ENCODE measurements at regions not wholly inside any gene's neighbourhood (a gene's known extent, or its start where the extent isn't known, plus 50 kb on each side); places are given as distances from the start of the nearest gene placed in this dataset.

DNA sequence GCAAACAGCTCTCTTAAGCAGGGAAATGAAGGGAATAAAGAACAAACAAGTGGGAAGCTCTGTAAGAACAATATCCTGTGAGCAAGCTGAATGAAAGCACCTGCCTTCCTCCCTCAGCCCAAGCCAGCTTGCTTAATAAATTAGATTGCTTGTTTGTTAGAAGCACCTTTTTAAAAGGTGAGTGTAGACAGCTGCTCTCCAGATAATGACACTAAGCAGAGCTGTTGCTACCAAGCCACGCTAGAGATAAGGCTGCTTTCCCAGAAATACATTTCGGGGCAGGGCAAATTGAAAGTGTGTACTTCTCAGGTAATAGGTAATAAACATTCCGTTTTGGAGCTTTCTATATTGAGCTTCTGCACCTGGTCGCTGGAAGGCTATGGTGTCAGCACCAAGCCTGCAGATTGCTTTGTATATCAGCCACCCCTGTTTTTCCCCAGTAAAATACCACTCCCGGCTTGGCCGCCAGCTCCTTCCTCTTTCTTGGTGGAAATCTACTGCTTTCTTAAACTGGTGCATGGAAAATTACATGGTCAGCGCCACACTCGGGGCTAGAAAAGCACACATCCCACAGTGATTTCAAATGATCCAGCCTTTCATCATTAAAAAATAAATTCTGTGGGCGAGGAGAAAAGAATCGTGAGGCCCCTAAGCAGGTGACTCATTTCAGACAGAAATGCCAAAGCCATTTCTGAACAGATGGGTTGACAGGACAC is 151.3 kb downstream of the ETS2 start:
- DNase-seq (ENCODE audit: low spot score), result peak; percentile 25

DNA sequence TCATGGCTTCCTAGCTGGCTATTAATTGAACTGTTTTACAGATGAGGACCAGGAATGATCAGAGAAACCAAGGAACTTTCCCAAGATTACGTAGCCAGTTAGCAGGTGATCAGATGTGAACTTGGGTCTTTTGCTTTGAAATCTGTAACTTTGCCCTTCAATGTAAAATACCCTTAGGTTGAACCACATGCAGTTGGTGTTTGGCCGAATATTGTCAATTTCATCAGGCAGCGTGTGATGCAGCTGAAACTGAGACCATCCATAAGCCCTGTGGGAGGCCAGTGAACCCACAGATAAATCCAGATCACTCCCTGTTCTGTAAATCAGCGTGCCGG is 150.8 kb downstream of the ETS2 start:
- no peak for DNase-seq (ENCODE audit: low spot score)

DNA sequence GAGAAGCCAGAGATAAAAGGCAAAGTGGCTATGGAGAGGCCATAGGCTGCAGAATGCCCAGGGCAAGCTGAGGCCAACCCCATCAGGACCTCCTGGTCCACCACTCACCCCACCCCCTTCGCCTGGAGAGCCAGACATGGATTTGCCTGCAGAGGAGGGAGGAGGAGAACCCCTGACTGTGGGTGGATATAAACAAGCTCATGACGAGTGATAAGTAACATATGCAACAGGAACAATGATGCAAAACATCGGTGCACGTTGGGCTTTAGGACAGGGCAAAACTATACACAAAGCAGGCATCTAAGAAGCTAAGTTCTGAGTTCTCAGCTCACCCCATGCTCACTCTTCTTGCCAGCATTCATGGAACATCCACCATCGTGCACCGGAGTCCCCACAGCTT is 150.3 kb downstream of the ETS2 start:
- no peak for DNase-seq (ENCODE audit: low spot score)

DNA sequence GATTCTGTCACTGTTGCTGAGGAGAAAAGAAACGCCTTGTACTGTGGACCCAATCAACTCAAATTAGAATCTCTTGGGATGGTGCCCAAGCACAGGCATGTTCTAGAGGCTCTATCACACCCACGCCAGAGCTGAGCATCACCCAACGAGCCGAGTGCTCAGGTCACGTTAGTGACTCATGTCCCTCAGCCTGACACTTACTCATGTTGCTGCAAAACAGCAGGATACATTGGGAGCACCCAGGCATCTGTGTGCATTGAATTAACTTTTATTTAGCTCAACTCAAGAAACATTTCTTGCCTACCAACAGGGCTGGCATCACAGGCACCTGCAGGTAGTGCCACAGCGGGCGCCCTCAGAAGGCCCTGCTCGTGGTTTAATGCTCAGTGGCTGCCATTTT is 149.8 kb downstream of the ETS2 start:
- DNase-seq (ENCODE audit: low spot score), result peak; percentile 65

DNA sequence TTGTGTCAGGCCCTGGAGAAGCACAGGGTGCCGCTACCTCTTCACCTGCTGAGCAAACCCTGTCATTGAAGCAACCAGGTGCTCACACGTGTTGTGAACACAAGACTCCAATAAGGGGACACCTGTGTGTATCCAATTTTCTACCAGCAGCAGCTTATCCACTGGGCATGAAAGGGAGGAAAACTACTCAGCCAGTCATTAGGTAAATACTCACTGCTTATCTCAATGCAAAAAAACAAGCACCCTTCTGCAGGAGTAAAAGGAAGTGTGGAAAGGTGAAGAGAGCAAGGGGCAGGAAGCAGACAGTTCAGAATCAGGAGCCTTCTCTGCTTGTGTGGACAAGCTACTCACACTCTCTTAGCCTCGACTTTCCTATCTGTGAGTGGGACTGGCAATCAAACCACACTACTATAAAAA is 148.9 kb downstream of the ETS2 start:
- DNase-seq (ENCODE audit: low spot score), result no peak

DNA sequence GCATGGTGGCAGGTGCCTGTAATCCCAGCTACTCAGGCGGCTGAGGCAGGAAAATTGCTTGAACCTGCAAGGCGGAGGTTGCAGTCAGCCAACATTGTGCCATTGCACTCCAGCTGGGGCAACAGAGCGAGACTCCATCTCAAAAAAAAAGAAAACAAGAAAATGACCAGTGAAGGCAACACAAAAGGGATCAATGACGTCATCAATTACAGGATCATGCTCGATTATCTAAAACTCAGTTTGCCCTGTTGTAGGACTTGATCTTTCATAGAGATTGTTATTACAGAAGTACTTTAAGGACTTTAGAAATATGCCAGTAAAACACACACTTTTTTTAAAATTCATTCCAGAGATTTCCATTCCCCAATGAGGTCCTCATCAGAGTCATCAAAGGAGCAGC is 147.8 kb downstream of the ETS2 start:
- DNase-seq (ENCODE audit: low spot score), result no peak

DNA sequence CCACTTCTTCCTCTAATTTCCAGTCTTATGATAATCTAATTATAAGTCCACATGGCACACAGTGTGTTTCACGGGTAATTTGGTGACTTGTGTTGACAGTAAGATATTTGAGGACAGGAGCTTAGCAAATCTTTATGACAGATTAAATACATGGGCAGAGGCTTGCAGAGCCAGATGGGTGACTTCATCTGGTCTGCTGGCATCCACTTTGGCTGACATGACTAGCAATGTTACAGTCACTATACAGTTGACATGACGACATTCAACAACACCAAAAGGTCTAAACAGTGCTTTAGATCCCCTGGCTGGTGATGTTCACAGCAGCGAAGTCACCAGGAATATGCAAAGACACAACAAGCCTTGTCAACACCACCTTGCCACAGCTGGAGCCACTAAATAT is 147.2 kb downstream of the ETS2 start:
- DNase-seq (ENCODE audit: low spot score), result no peak

DNA sequence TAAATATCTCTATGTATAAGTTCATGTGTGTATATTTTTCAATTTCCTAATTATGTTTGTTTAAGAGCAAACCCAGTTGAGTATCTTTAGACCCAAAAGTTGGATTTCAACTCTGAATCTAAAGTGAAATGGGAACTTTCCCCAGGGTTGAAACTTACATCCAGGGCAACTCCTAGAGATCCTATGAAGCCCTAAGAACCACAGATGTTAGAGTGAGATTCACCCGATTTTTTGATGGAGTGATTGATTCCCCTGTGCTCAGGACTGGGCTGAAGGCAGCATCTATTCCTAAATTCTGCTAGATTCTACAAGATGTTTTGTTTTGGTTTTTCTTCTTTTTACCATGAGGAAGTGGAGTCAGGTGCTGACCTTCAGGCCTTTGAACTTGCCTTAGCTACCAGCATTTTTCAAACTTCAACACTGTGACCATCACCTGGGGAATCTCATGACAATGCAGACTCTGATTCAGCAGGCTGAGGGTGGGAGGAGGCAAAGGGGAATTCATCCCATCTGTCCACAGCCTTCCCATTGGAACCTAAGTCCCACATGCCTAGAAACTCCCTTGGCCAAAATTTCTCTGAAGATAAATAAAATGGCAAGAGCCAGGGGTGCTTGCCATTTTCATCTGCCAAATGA is 145.5 kb downstream of the ETS2 start:
- no peak for DNase-seq (ENCODE audit: low spot score)

DNA sequence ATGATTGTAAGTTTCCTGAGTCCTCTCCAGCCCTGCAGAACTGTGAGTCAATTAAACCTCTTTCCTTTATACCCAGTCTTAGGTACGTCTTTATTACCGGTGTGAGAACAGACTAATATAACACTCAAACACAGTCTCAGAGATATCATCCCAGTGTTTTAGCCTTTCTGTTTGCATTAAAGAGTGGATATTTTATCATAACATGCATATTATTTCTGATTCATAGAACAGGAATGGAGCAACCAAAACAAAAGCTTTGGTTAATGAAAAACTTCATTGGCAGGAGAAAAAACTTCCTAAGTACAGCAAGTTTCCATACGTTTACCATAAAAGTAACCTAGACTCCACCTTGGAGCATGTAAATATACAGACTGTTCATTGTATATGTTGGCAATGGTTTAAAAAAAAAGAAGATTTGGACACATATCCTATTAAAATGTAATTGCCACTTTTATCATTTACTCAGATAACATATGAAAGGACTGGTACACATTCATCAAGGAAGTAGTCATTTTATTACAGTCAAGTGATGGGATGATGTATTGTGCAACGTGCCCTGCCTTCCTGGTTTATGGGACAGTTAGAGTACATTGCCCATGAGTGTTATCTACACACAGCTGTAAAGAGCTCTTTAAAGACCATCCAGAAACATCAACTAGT is 144.8 kb downstream of the ETS2 start:
- DNase-seq (ENCODE audit: low spot score), result no peak

DNA sequence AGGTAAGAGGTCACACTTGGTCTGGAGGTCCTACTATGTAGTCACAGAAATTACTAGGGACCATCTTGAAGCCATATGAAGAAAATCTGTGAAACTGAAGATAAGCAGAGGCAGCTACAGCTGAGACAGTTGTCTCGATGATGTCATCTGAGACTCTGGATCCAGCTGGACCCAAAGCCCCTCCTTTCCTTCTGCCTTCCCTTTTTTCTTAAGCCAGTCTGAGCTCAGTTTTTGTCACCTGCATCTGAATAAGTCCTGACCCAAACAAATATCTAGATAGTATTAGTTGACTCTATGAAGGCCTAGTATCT is 143.3 kb downstream of the ETS2 start:
- no peak for DNase-seq (ENCODE audit: low spot score)

DNA sequence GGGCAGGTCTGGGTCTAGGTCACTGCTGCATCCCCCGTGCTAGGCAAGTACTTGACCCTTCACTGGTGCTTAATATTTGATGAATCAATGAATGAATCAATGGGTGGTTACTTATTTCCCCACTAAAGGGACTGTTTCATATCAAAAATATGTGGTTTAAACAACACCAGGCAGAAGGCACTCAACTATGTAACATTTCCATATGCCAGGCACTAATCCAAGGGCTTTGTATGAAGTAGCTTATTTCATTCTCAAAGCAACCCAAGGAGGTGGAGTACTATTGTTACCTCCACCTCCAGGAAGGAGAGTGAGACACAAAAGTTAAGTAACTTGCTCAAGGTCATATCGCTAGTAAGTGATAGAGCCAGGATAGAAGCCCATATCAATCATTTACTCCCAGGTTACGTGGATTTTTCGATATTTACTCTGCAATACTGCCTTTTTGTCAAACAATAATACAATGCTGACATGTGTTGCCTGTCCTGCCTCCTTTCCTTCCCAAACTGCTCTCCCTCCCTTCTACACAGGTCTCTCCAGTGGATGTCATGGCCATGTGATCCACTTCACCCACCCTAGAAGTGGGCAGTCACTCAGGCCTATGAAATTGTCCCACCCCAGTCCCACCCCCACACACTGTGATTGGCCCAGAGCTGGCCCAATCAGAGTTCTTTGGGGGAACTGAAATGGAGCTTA is 142.8 kb downstream of the ETS2 start:
- no peak for DNase-seq (ENCODE audit: low spot score)

DNA sequence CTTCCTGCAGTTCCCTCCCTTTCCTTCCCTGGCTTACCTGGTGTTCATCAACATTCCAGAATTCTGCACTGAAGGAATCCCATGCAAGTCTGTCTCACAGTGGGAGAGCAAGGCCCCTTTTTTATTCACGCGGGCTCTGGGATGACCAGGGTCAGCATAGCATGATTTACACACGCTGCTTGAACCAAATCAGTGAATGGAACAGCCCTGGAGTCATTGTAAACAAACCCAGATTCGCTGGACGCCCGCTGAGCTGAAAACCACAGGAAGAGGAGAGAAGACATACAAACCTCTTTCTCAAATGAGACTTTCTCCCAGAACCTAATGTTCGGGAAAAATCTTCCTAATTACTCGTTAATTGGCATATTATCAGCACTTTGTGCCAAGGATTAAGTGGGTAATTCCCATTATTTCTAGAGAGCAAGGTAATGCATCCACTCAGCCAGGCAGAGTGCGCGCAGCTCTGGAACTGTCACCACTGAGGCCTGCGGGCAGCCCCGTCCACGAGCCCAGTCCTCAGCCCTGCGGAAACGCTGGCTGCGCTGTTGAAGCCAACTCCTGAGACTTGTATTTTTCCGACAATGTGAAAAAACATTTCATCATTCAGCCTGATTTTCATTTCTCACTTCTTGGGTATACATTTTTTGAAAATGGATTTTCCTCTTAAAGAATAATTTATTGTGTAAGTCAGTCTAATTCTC is 140.0 kb downstream of the ETS2 start:
- no peak for DNase-seq (ENCODE audit: low spot score)

DNA sequence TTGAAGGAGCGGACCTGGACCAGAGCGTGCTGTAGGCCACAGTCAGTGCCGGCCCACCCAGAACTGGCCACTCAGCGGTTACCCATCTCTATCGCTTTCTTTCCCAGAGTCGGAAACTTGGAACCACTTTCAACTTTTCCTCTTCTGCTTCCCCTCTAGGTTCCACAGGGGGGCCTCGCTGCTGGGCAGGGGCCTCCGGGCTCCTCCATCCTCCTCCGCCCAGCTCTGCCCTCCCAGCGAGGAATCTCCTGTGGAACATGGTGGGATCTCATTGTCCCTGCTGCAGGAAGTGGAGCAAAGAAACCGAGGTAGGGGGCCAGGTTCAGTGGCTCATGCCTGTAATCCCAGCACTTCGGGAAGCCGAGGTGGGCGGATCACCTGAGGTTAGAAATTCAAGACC is 139.2 kb downstream of the ETS2 start:
- no peak for DNase-seq (ENCODE audit: low spot score)

DNA sequence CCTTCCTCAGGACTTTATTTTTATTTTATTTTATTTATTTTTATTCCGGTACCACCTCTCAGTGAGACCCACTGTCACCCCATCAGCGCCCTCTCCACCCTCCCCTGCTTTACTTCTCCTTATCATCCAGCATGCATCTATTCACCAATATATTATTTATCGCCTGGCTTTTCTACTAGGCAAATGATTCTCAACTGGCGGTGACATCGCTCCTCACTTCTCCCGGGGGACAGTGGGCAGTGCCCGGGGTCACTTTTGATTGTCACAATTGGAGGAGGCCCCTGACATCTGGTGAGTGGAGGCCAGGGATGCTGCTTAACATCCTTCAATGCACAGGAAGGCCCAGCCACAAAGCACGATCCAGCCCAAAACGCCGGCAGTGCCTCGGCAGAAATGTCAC is 138.7 kb downstream of the ETS2 start:
- no peak for DNase-seq (ENCODE audit: low spot score)

DNA sequence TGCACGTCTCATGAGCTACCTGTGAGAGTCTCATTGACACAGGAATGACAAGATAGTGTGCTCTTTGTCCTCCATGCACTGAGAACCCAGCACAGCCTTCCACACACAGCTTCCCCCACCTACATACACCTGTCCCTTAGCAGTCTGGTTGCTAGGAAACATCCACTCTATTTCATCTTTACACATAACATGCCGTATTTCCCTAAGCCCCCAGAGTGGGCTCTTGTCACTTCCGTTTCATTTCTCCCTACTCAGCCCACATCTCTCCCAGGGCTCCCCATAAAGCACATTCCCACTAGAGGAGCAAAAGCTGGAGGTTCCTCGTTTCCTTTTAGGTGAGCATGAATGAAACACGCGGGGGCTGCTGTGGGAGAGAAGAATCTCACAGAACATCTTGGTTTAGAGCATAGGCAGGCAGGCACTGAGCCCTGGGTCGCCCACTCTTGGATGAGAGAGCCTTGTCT is 137.1 kb downstream of the ETS2 start:
- no peak for DNase-seq (ENCODE audit: low spot score)

DNA sequence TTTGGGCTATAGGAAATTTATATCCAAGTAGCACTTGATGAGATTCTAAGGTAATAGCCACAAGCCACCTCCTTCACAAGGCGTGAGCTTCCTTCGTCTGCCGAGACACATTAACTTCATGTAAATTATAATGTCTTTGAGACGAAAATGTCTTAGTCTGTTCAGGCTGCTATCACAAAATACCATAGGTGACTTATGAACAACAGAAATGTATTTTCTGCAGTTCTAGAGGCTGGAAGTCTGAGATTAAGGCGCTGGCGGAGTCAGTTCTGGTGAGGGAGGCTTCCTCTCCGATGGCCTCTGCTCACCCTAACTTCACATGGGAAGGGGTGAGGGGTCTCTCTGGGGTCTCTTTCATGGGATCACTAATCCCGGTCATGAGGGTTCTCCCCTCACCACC is 133.0 kb downstream of the ETS2 start:
- DNase-seq (ENCODE audit: low spot score), result no peak

DNA sequence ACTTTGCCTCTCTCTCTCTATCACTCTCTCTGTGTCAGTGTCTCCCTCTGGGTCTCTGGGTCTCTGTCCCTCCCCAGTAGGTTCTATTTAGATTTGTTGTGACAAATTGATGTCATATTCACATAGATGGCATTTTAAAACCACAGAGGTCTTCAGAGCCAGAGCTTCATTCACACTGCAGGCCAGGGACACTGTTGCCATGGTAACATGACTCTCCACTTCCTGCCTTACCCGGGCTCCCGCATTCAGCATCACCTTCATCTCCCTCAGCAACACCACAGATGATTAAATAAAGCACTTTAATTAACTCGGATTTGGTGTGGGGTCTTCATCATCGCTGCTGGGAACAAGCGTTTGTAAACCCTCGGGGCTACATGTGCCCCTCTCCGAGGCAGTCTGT is 132.6 kb downstream of the ETS2 start:
- no peak for DNase-seq (ENCODE audit: low spot score)

DNA sequence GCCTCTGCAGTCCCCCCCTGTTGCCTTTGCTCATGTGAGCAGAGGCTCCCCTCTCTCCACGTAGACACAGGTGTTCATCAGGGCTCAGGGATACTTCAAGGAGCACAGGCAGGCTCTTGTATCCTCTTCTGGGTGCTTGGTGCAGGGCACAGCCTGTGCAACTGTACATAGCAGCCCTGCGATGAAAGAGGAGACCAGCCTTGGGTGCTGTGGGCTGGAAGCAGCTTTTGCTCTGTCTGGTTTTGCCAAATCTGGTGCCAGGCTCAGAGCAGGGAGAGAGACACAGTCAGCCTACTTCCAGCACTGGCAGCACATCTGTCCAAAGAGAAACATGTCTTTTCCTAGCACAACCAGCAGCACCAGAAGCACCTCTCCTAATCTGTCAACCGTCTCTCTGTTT is 132.1 kb downstream of the ETS2 start:
- DNase-seq (ENCODE audit: low spot score), result no peak

DNA sequence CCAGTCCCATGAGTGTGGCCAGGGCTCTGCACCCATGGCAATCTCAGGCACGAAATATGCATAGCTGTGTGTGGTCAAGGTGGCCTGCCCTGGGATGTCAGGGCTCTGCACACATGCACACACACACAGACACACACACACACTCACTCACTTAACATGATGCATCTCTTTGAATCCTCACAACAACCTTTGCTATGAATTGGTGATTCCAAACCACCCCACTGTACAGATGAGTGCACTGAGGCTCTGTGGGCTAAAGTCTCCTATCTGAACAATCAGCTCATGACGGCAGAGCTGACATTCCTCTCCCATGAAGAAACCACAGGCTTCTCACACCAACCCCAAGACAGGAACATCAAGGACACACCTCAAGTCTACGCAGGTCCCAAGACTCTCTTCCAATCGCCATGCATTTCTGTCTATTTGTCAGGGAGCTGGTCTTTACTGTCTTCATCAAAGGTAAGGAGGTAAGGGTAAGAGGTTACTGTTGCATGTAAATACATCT is 131.6 kb downstream of the ETS2 start:
- DNase-seq (ENCODE audit: low spot score), result no peak

DNA sequence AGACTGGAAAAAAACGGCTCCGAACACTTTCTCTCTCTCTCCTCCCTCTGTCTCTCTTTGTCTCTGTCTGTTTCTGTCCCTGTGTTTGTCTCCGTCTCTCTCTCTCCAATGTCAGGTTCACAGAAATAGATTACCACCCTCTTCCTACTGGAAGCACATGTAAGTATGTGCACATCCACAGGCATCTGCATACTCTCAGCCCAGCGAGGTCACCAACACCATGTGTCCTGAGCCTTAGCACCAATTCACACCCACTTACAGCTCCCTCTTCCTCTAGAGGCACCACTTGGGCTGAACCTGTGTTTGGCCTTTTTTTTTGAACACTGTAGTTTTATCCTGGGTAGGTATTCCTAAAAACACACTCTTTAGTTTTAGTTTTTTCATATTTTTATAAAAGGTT is 130.5 kb downstream of the ETS2 start:
- no peak for DNase-seq (ENCODE audit: low spot score)

DNA sequence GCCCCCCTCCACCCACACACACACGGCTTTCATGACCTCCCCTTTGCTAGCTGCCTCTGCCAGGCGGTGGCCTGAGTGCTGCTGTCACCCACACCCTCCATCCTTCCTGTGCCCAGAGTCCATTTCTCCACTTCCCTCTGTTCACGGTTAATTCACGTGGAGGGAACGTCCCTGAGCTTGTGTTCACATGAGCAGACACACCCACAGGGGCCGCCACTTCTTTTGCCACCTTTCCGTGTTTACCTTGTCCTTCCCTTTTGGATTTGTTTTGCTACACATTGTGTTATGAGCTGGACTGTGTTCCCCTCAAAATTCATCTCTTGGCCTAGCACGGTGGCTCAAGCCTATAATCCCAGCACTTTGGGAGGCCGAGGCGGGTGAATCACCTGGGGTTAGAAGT is 128.0 kb downstream of the ETS2 start:
- no peak for DNase-seq (ENCODE audit: low spot score)

DNA sequence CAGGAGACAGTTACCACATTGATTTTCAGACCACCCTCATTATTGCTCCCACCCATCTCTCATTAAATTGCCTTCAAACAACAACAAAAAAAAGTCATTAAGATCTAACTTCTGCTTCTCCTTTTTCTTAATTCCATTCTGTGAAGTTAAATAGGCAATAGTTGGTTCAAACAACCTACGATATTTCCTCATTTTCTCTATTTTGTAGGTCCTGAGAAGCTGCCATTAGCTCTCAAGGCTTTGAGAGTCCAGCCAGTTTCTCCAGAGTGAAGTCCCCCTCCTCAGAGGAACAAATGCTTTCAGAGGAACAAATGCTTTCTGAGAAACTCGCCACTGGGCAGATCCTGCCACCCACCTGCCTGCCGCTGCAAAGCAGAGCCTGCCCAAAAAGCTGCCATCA is 125.6 kb downstream of the ETS2 start:
- no peak for DNase-seq (ENCODE audit: low spot score)

Data from Ammon's horn (tissue), 1 donor.